ENCODE measurements at regions not wholly inside any gene's neighbourhood (a gene's known extent, or its start where the extent isn't known, plus 50 kb on each side); places are given as distances from the start of the nearest gene placed in this dataset.

DNA sequence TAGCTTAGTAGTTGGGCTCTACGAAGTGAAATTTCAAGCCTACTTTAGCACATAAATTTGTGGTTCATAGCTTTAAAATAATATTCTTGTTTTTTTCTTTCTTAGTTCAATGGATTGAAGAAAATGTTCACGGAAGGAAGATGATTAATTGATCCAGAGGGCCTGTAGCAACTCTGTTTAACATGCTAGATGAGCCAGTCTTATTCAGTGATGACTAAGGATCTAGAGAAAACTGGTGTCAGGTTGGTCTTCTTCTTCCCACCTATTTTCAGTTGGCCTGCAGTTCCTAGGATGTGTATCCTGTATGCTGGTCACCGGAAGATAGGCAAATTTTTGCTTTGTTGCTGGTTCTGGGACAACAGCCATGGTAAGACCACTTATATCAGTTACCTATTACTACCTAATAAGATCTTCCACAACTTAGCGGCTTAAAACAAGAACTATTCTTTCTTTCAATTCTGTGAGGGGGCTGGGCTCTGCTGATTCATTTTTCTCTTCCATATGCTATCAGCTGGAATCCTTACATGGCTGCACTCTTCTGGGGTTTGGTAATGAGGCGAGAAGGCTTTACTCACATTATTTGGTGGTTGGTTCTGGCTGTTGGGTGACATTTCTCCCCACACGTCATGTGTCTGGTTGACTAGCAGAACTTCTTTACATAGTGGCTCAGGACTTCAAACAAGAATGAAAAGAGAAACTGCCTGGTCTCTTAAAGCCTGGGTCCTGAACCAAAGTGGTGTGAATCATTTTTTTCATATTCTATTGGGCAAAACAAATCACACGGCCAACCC is 182.7 kb upstream of the ACTBL2 start:
- TF ChIP-seq GATA2 (IDR thresholded peaks at IDR 0.05; ENCODE audit: low read depth, low read length) (no peak), GATA3 (IDR thresholded peaks at IDR 0.05; ENCODE audit: low read depth, low read length) (no peak)
